Stomach (tissue), 8 donors: ENCODE measurements at regions not wholly inside any gene's neighbourhood (a gene's known extent, or its start where the extent isn't known, plus 50 kb on each side); places are given as distances from the start of the nearest gene placed in this dataset.

Experiments used
- DNase-seq, 2 donors: peaks; one replicate each; pipeline versions ENCODE4 v3.0.0 to v3.0.0-alpha.2; 2013 to 2019
- H3K27ac ChIP-seq, 5 donors: fragments of 200-600 bp in 4 of 5; sonication (generic) in 4 of 5; one replicate each; pipeline ENCODE4 v1.5.1; 2013 to 2019; ENCODE audit warnings: mild to moderate bottlenecking in 1 of 5, moderate library complexity in 1 of 5
- H3K27me3 ChIP-seq, 3 donors: fragments of 200-600 bp; sonication (generic); one replicate each; pipeline ENCODE4 v1.5.1; 2017 to 2019; ENCODE audit warnings: mixed run types in 1 of 3
- H3K36me3 ChIP-seq, 4 donors: fragments of 200-600 bp; sonication (generic); 1 replicate in 3 of 4; 2 replicates in 1 of 4; pipeline ENCODE4 v1.5.1; 2016 to 2019
- H3K4me1 ChIP-seq, 4 donors: fragments of 200-600 bp; sonication (generic); one replicate each; pipeline ENCODE4 v1.5.1; 2016 to 2019
- H3K4me3 ChIP-seq, 4 donors: fragments of 200-600 bp; sonication (generic) in 3 of 4; one replicate each; pipeline ENCODE4 v1.5.1; 2016 to 2019; ENCODE audit warnings: mild to moderate bottlenecking in 1 of 4
- H3K9me3 ChIP-seq, 4 donors: fragments of 200-600 bp; sonication (generic); one replicate each; pipeline ENCODE4 v1.5.1; 2016 to 2019
- CTCF ChIP-seq, 7 experiments: fragments of 450-650 bp in 4 of 7; fragments of 200-600 bp in 3 of 7; sonication (generic) in 3 of 7; IDR thresholded peaks; one replicate each; pipeline ENCODE4 v1.5.1; 2016 to 2019; ENCODE audit warnings: antibody characterized with exemption in 7 of 7, control low read depth in 2 of 7, mild to moderate bottlenecking in 1 of 7
- EP300 ChIP-seq: sonication (generic); formaldehyde crosslinking; IDR thresholded peaks from one replicate; pipeline ENCODE4 v1.6.1; 2017; ENCODE audit warnings: antibody characterized with exemption
- POLR2A ChIP-seq, 4 donors: fragments of 450-650 bp; IDR thresholded peaks; one replicate each; pipeline ENCODE4 v1.6.1; 2016; ENCODE audit warnings: antibody characterized with exemption in 4 of 4, control low read depth in 2 of 4, mild to moderate bottlenecking in 1 of 4, moderate library complexity in 1 of 4
- POLR2AphosphoS5 ChIP-seq, 3 donors: sonication (generic); formaldehyde crosslinking; IDR thresholded peaks; one replicate each; pipeline ENCODE4 v1.6.1; 2016; ENCODE audit warnings: antibody characterized with exemption in 3 of 3
- WGBS, 5 donors: extraction: QIAGEN DNeasy Blood & Tissue Kit in 3 of 5; methylation state at CpG; one replicate each; pipeline versions ENCODE4 v1.1.5 to v1.1.7; 2013 to 2018; 5-methylcytosine and 5-hydroxymethylcytosine counted together
- intact Hi-C: fragments of 100-400 bp; cut with DNase I; formaldehyde crosslinking; loops from one replicate; pipeline ENCODE4 v1.15.1; 2023; ENCODE audit warnings: low total_unique reads
- donor health status: healthy with polysubstance abuse.
- donor health status: Bipolar disorder and iron deficiency.
- donor health status: healthy.

- Histone ChIP-seq H3K4me3 (no peak overlapping the region), H3K4me1 (no peaks in the 10 kb centered on the region), H3K27ac (no peak overlapping the region), H3K9me3 (no peaks in the 10 kb centered on the region), H3K27me3 (no peaks in the 10 kb centered on the region), H3K36me3 (no peaks in the 10 kb centered on the region)
- TF ChIP-seq EP300 (no peak), POLR2A (IDR thresholded peaks at IDR 0.05) (no peak), POLR2AphosphoS5 (IDR thresholded peaks at IDR 0.05) (no peak), CTCF (IDR thresholded peaks at IDR 0.05) (no peak)
- intact Hi-C loops, result no loop called here
- peak in 1 of 2 donors; percentile 10 for DNase-seq
- 45 to 63% (median 53%) methylated on average over 1 of the region's 1 CpG for WGBS, 5 donors
These were observed 160.6 kb downstream of the CYLD start for GRCh38 chr16:50902457-50902856.

GRCh38 chr16:50901062-50901461 is 159.2 kb downstream of the CYLD start:
- Histone ChIP-seq H3K9me3 (no peaks in the 10 kb centered on the region), H3K4me3 (no peak overlapping the region), H3K27ac (no peak overlapping the region), H3K27me3 (no peaks in the 10 kb centered on the region), H3K4me1 (no peaks in the 10 kb centered on the region), H3K36me3 (no peaks in the 10 kb centered on the region)
- 61 to 85% (median 67%) methylated on average over 2 of the region's 2 CpGs for WGBS, 5 donors
- intact Hi-C loops, result no loop called here
- TF ChIP-seq POLR2AphosphoS5 (IDR thresholded peaks at IDR 0.05), result no peak
- no peak for TF ChIP-seq CTCF (IDR thresholded peaks at IDR 0.05)
- TF ChIP-seq POLR2A (IDR thresholded peaks at IDR 0.05), result no peak
- TF ChIP-seq EP300, result no peak
- no peak for DNase-seq

GRCh38 chr16:50900391-50900942 is 158.6 kb downstream of the CYLD start:
- TF ChIP-seq POLR2AphosphoS5 (IDR thresholded peaks at IDR 0.05) (no peak), POLR2A (IDR thresholded peaks at IDR 0.05) (no peak), CTCF (IDR thresholded peaks at IDR 0.05) (no peak), EP300 (no peak)
- Histone ChIP-seq H3K4me3 (no peak overlapping the region), H3K27ac (no peak overlapping the region), H3K27me3 (no peaks in the 10 kb centered on the region), H3K36me3 (no peaks in the 10 kb centered on the region), H3K9me3 (no peaks in the 10 kb centered on the region), H3K4me1 (no peaks in the 10 kb centered on the region)
- WGBS, 5 donors, result 37 to 65% (median 56%) methylated on average over 5 of the region's 5 CpGs
- intact Hi-C loops, result no loop called here
- no peak for DNase-seq

- TF ChIP-seq POLR2AphosphoS5 (IDR thresholded peaks at IDR 0.05), result no peak
- Histone ChIP-seq H3K27me3 (no peaks in the 10 kb centered on the region), H3K4me3 (no peak overlapping the region), H3K36me3 (no peaks in the 10 kb centered on the region), H3K9me3 (no peaks in the 10 kb centered on the region), H3K27ac (no peak overlapping the region), H3K4me1 (no peaks in the 10 kb centered on the region)
- intact Hi-C loops, result no loop called here
- no peak for DNase-seq
- 73 to 85% (median 76%) methylated on average over 2 of the region's 2 CpGs for WGBS, 5 donors
These were observed 158.1 kb downstream of the CYLD start for GRCh38 chr16:50899951-50900350.

- peaks cover 0 to 5% (median 0%) of the 10 kb centered on the region in 3 donors for H3K27me3 ChIP-seq
- 75 to 78% (median 75%) methylated on average over 7 of the region's 7 CpGs for WGBS, 5 donors
- DNase-seq, result no peak
- H3K36me3 ChIP-seq, result no peaks in the 10 kb centered on the region
- intact Hi-C loops, result no loop called here
- H3K27ac ChIP-seq, result no peak overlapping the region
- no peaks in the 10 kb centered on the region for H3K9me3 ChIP-seq
- TF ChIP-seq POLR2AphosphoS5 (IDR thresholded peaks at IDR 0.05), result no peak
- TF ChIP-seq POLR2A (IDR thresholded peaks at IDR 0.05), result no peak
- TF ChIP-seq CTCF (IDR thresholded peaks at IDR 0.05), result no peak
- no peak for TF ChIP-seq EP300
- H3K4me1 ChIP-seq, result no peaks in the 10 kb centered on the region
- no peak overlapping the region for H3K4me3 ChIP-seq
These were observed 147.9 kb downstream of the CYLD start for GRCh38 chr16:50889746-50890145.
